Esophagus squamous epithelium (tissue), 5 donors: ENCODE measurements at regions not wholly inside any gene's neighbourhood (a gene's known extent, or its start where the extent isn't known, plus 50 kb on each side); places are given as distances from the start of the nearest gene placed in this dataset.
A peak's percentile ranks its signal among the peaks of the same experiment; 100 is the strongest.
"Not testable (repeated sequence)": the region's sequence is repeated elsewhere in the genome, so short reads cannot be mapped to it uniquely, and the experiment has no call there.

Experiments
- DNase-seq: peaks from one replicate; lab custom pipeline; 2025; lab: John Stamatoyannopoulos, UW
- H3K27ac ChIP-seq, 4 donors: fragments of 200-600 bp; sonication (generic); one replicate each; pipeline ENCODE4 v1.5.1; 2016 to 2019; ENCODE audit warnings: mild to moderate bottlenecking in 1 of 4
- H3K27me3 ChIP-seq, 4 donors: fragments of 200-600 bp; sonication (generic); 1 replicate in 3 of 4; 2 replicates in 1 of 4; pipeline versions ENCODE4 v1.5.1 to v1.6.0; 2017 to 2021; ENCODE audit warnings: antibody characterized with exemption in 1 of 4
- H3K36me3 ChIP-seq, 3 donors: fragments of 200-600 bp; sonication (generic); one replicate each; pipeline ENCODE4 v1.5.1; 2016 to 2019
- H3K4me1 ChIP-seq, 3 donors: fragments of 200-600 bp; sonication (generic); one replicate each; pipeline ENCODE4 v1.5.1; 2017 to 2019
- H3K4me3 ChIP-seq, 4 donors: fragments of 200-600 bp; sonication (generic); 1 replicate in 3 of 4; 2 replicates in 1 of 4; pipeline ENCODE4 v1.5.1; 2016 to 2019; ENCODE audit warnings: mild to moderate bottlenecking in 2 of 4, moderate library complexity in 1 of 4
- H3K9me3 ChIP-seq, 3 donors: fragments of 200-600 bp; sonication (generic); one replicate each; pipeline ENCODE4 v1.5.1; 2016 to 2019
- CTCF ChIP-seq, 6 experiments: fragments of 450-650 bp in 4 of 6; fragments of 200-600 bp in 2 of 6; sonication (generic) in 2 of 6; IDR thresholded peaks; one replicate each; pipeline ENCODE4 v1.5.1; 2016 to 2019; ENCODE audit warnings: antibody characterized with exemption in 6 of 6, mild to moderate bottlenecking in 4 of 6, moderate library complexity in 4 of 6
- POLR2A ChIP-seq, 4 donors: fragments of 450-650 bp; IDR thresholded peaks; one replicate each; pipeline ENCODE4 v1.6.1; 2017; ENCODE audit warnings: antibody characterized with exemption in 4 of 4, mild to moderate bottlenecking in 4 of 4, moderate library complexity in 3 of 4
- WGBS, 2 donors: methylation state at CpG; one replicate each; pipeline ENCODE4 v1.1.5; 2018; 5-methylcytosine and 5-hydroxymethylcytosine counted together
- intact Hi-C: fragments of 100-400 bp; cut with DNase I; formaldehyde crosslinking; loops from one replicate; pipeline ENCODE4 v1.15.0; 2022
- donor health status: DM: yes; HTN: yes; CAD: no.

- H3K4me3 ChIP-seq, result no peak overlapping the region
- DNase-seq, result no peak
- peaks cover 0 to 9% (median 0%) of the 10 kb centered on the region in 3 donors for H3K9me3 ChIP-seq
- no peaks in the 10 kb centered on the region for H3K4me1 ChIP-seq
- no peaks in the 10 kb centered on the region for H3K36me3 ChIP-seq
- no peak overlapping the region for H3K27ac ChIP-seq
- intact Hi-C loops, result no loop called here
- TF ChIP-seq CTCF (IDR thresholded peaks at IDR 0.05), result no peak
- no peak for TF ChIP-seq POLR2A (IDR thresholded peaks at IDR 0.05)
- WGBS, 2 donors, result no CpG with 5 or more reads among the region's 2 CpGs
- H3K27me3 ChIP-seq, result peaks cover 0 to 4% (median 0%) of the 10 kb centered on the region in 4 donors
Measured at GRCh38 chr2:168328421-168328820, 81.0 kb upstream of the STK39 start.

- H3K9me3 ChIP-seq, result peaks cover 0 to 9% (median 0%) of the 10 kb centered on the region in 3 donors
- H3K4me1 ChIP-seq, result no peaks in the 10 kb centered on the region
- TF ChIP-seq POLR2A (IDR thresholded peaks at IDR 0.05) (no peak), CTCF (IDR thresholded peaks at IDR 0.05) (no peak)
- DNase-seq, result no peak
- H3K27ac ChIP-seq, result no peak overlapping the region
- no peaks in the 10 kb centered on the region for H3K27me3 ChIP-seq
- H3K4me3 ChIP-seq, result no peak overlapping the region
- H3K36me3 ChIP-seq, result no peaks in the 10 kb centered on the region
- intact Hi-C loops, result loop anchor here (10.0 kb wide), 1 partner anchor 196 kb away; no protein-coding TSS in a partner anchor
Measured at GRCh38 chr2:168330624-168331423, 83.4 kb upstream of the STK39 start.

GRCh38 chr2:168335254-168335653, 87.9 kb upstream of the STK39 start:
- intact Hi-C loops, result loop anchor here (10.0 kb wide), 1 partner anchor 200 kb away; no protein-coding TSS in a partner anchor
- 80 to 85% methylated on average over 8 of the region's 8 CpGs for WGBS, 2 donors
- not testable (repeated sequence) for DNase-seq, H3K9me3 ChIP-seq, H3K27ac ChIP-seq, H3K36me3 ChIP-seq, H3K4me3 ChIP-seq, H3K4me1 ChIP-seq
- H3K27me3 ChIP-seq, result peaks cover 0 to 10% (median 0%) of the 10 kb centered on the region in 4 donors

GRCh38 chr2:168336786-168337388, 89.5 kb upstream of the STK39 start:
- Histone ChIP-seq H3K36me3 (no peaks in the 10 kb centered on the region), H3K27ac (no peak overlapping the region), H3K27me3 (peaks cover 0 to 13% (median 0%) of the 10 kb centered on the region in 4 donors), H3K4me1 (no peaks in the 10 kb centered on the region), H3K9me3 (no peaks in the 10 kb centered on the region), H3K4me3 (no peak overlapping the region)
- no peak for DNase-seq
- intact Hi-C loops, result loop anchor here (10.0 kb wide), 1 partner anchor 202 kb away; no protein-coding TSS in a partner anchor
- TF ChIP-seq CTCF (IDR thresholded peaks at IDR 0.05) (peak in 5 of 6 experiments; percentile 25 to 77 (median 52)), POLR2A (IDR thresholded peaks at IDR 0.05) (no peak)
- WGBS, 2 donors, result 38 to 47% methylated on average over 6 of the region's 6 CpGs

GRCh38 chr2:168338292-168338691, 90.9 kb upstream of the STK39 start:
- TF ChIP-seq POLR2A (IDR thresholded peaks at IDR 0.05) (no peak), CTCF (IDR thresholded peaks at IDR 0.05) (no peak)
- no peak overlapping the region for H3K27ac ChIP-seq
- intact Hi-C loops, result loop anchor here (10.0 kb wide), 1 partner anchor 203 kb away; no protein-coding TSS in a partner anchor
- H3K4me1 ChIP-seq, result no peaks in the 10 kb centered on the region
- peaks cover 0 to 13% (median 0%) of the 10 kb centered on the region in 4 donors for H3K27me3 ChIP-seq
- H3K4me3 ChIP-seq, result no peak overlapping the region
- no peaks in the 10 kb centered on the region for H3K9me3 ChIP-seq
- DNase-seq, result no peak
- WGBS, 2 donors, result 31 to 53% methylated on average over 3 of the region's 3 CpGs
- H3K36me3 ChIP-seq, result no peaks in the 10 kb centered on the region
